Activated T-cell treated with anti-CD3 and anti-CD28 coated beads for 24 hours (primary cell): ENCODE measurements at regions not wholly inside any gene's neighbourhood (a gene's known extent, or its start where the extent isn't known, plus 50 kb on each side); places are given as distances from the start of the nearest gene placed in this dataset.

Experiments
- DNase-seq: peaks from one replicate; pipeline ENCODE4 v3.0.0-alpha.2; 2020; ENCODE audit warnings: low read depth

GRCh38 chr5:5588887-5589826 is 166.7 kb downstream of the ICE1 start:
- no peak for DNase-seq

- no peak for DNase-seq
Observed at GRCh38 chr5:5588386-5588785, 165.9 kb downstream of the ICE1 start.

- DNase-seq = no peak
Observed at GRCh38 chr5:5587474-5587873, 165.0 kb downstream of the ICE1 start.

- DNase-seq = no peak
Observed at GRCh38 chr5:5586721-5587120, 164.2 kb downstream of the ICE1 start.

GRCh38 chr5:5585751-5586341 is 163.4 kb downstream of the ICE1 start:
- DNase-seq = no peak

GRCh38 chr5:5584751-5585150 is 162.3 kb downstream of the ICE1 start:
- no peak for DNase-seq

GRCh38 chr5:5584236-5584745 is 161.8 kb downstream of the ICE1 start:
- DNase-seq = no peak

GRCh38 chr5:5583832-5584231 is 161.4 kb downstream of the ICE1 start:
- no peak for DNase-seq

- DNase-seq = no peak
Observed at GRCh38 chr5:5583023-5583765, 160.7 kb downstream of the ICE1 start.

- DNase-seq = no peak
Observed at GRCh38 chr5:5581080-5581479, 158.6 kb downstream of the ICE1 start.

GRCh38 chr5:5576744-5577143 is 154.3 kb downstream of the ICE1 start:
- DNase-seq = no peak

GRCh38 chr5:5575461-5575860 is 153.0 kb downstream of the ICE1 start:
- no peak for DNase-seq

- DNase-seq = no peak
Observed at GRCh38 chr5:5573798-5574380, 151.4 kb downstream of the ICE1 start.

- DNase-seq = no peak
Observed at GRCh38 chr5:5572976-5573797, 150.7 kb downstream of the ICE1 start.

GRCh38 chr5:5572010-5572865 is 149.8 kb downstream of the ICE1 start:
- DNase-seq = no peak

GRCh38 chr5:5570646-5571045 is 148.2 kb downstream of the ICE1 start:
- no peak for DNase-seq

- no peak for DNase-seq
Observed at GRCh38 chr5:5564898-5565297, 142.4 kb downstream of the ICE1 start.

GRCh38 chr5:5560016-5560415 is 137.5 kb downstream of the ICE1 start:
- no peak for DNase-seq

- no peak for DNase-seq
Observed at GRCh38 chr5:5558638-5559527, 136.4 kb downstream of the ICE1 start.
